ENCODE measurements at regions not wholly inside any gene's neighbourhood (a gene's known extent, or its start where the extent isn't known, plus 50 kb on each side); places are given as distances from the start of the nearest gene placed in this dataset.

GRCh38 chr2:221124532-221125240 is 447.4 kb downstream of the EPHA4 start:
- peaks cover 3 to 4% of the 10 kb centered on the region in 2 donors for H3K9me3 ChIP-seq (replicated peaks in 1 of 2; ENCODE audit: control insufficient read depth in 2 of 2, insufficient read depth in 1 of 2, low read depth in 1 of 2, low read length in 2 of 2)
- no peaks in the 10 kb centered on the region for H3K79me1 ChIP-seq (ENCODE audit: low read depth, low read length)
- no peak overlapping the region for H2BK12ac ChIP-seq (ENCODE audit: low read length)
- no CpG with 5 or more reads among the region's 9 CpGs for WGBS, 2 donors (ENCODE audit: extremely low coverage in 2 of 2, insufficient read length in 2 of 2, insufficient replicate concordance in 1 of 2)
- DNase-seq (ENCODE audit: low spot score), result no peak
- no peak overlapping the region for H4K8ac ChIP-seq (ENCODE audit: low read depth, low read length)
- H3K27ac ChIP-seq (replicated peaks; ENCODE audit: low read length), result no peak overlapping the region
- no peak overlapping the region for H3K4me2 ChIP-seq (ENCODE audit: insufficient read depth, low read length, poor library complexity, severe bottlenecking)
- H3K23ac ChIP-seq (ENCODE audit: low read depth, low read length, poor library complexity), result peak overlapping the region; percentile 46
- peak overlapping the region; percentile 57 for H3K18ac ChIP-seq (ENCODE audit: low read length)
- H2BK15ac ChIP-seq (ENCODE audit: low read length), result peak overlapping the region; percentile 46
- peaks cover 0 to 4% of the 10 kb centered on the region in 2 donors for H3K4me1 ChIP-seq (ENCODE audit: control insufficient read depth in 2 of 2, insufficient read depth in 1 of 2, low read depth in 1 of 2, low read length in 2 of 2)
- H2BK5ac ChIP-seq (ENCODE audit: low read length), result no peak overlapping the region
- H2AK5ac ChIP-seq (ENCODE audit: low read depth, low read length), result no peak overlapping the region
- H2BK120ac ChIP-seq (ENCODE audit: low read depth, low read length), result no peak overlapping the region
- peak overlapping the region; percentile 24 for H3K9ac ChIP-seq (ENCODE audit: low read depth, low read length, poor library complexity)
- no peak overlapping the region for H4K91ac ChIP-seq (ENCODE audit: low read depth, low read length, poor library complexity)
- H3K14ac ChIP-seq (ENCODE audit: low read length), result no peak overlapping the region
- no peak overlapping the region for H2AFZ ChIP-seq (ENCODE audit: low read length)
- H3K4ac ChIP-seq (ENCODE audit: low read length), result no peak overlapping the region
- H3K4me3 ChIP-seq (ENCODE audit: low read length in 2 of 2), result no peak overlapping the region
- H3K36me3 ChIP-seq (replicated peaks in 1 of 2; ENCODE audit: control insufficient read depth in 2 of 2, insufficient read depth in 2 of 2, low read length in 2 of 2), result no peaks in the 10 kb centered on the region
- no peaks in the 10 kb centered on the region for H3K27me3 ChIP-seq (ENCODE audit: control insufficient read depth in 3 of 3, insufficient read depth in 3 of 3, low read depth in 1 of 3, low read length in 3 of 3)

- Histone ChIP-seq H3K79me1 (ENCODE audit: low read depth, low read length) (no peaks in the 10 kb centered on the region), H3K27ac (replicated peaks; ENCODE audit: low read length) (no peak overlapping the region), H3K9ac (ENCODE audit: low read depth, low read length, poor library complexity) (no peak overlapping the region), H2BK120ac (ENCODE audit: low read depth, low read length) (no peak overlapping the region), H3K27me3 (ENCODE audit: control insufficient read depth in 3 of 3, insufficient read depth in 3 of 3, low read depth in 1 of 3, low read length in 3 of 3) (no peaks in the 10 kb centered on the region), H3K4me1 (ENCODE audit: control insufficient read depth in 2 of 2, insufficient read depth in 1 of 2, low read depth in 1 of 2, low read length in 2 of 2) (peaks cover 0 to 4% of the 10 kb centered on the region in 2 donors), H3K4me2 (ENCODE audit: insufficient read depth, low read length, poor library complexity, severe bottlenecking) (no peak overlapping the region), H4K91ac (ENCODE audit: low read depth, low read length, poor library complexity) (no peak overlapping the region), H2BK12ac (ENCODE audit: low read length) (no peak overlapping the region), H3K36me3 (replicated peaks in 1 of 2; ENCODE audit: control insufficient read depth in 2 of 2, insufficient read depth in 2 of 2, low read length in 2 of 2) (no peaks in the 10 kb centered on the region), H2BK5ac (ENCODE audit: low read length) (no peak overlapping the region), H3K4ac (ENCODE audit: low read length) (no peak overlapping the region), H3K14ac (ENCODE audit: low read length) (no peak overlapping the region), H2AK5ac (ENCODE audit: low read depth, low read length) (no peak overlapping the region), H3K23ac (ENCODE audit: low read depth, low read length, poor library complexity) (no peak overlapping the region), H3K9me3 (replicated peaks in 1 of 2; ENCODE audit: control insufficient read depth in 2 of 2, insufficient read depth in 1 of 2, low read depth in 1 of 2, low read length in 2 of 2) (peaks cover 3 to 4% of the 10 kb centered on the region in 2 donors), H3K18ac (ENCODE audit: low read length) (no peak overlapping the region), H2AFZ (ENCODE audit: low read length) (no peak overlapping the region), H4K8ac (ENCODE audit: low read depth, low read length) (no peak overlapping the region), H2BK15ac (ENCODE audit: low read length) (no peak overlapping the region), H3K4me3 (ENCODE audit: low read length in 2 of 2) (no peak overlapping the region)
- no CpG with 5 or more reads among the region's 3 CpGs for WGBS, 2 donors (ENCODE audit: extremely low coverage in 2 of 2, insufficient read length in 2 of 2, insufficient replicate concordance in 1 of 2)
- no peak for DNase-seq (ENCODE audit: low spot score)
Observed at GRCh38 chr2:221125691-221126090, 446.4 kb downstream of the EPHA4 start.

GRCh38 chr2:221129657-221130056 is 442.4 kb downstream of the EPHA4 start:
- no CpG with 5 or more reads among the region's 1 CpG for whole genome bisulfite sequencing, 2 donors (ENCODE audit: extremely low coverage in 2 of 2, insufficient read length in 2 of 2, insufficient replicate concordance in 1 of 2)

GRCh38 chr2:221130431-221130830 is 441.7 kb downstream of the EPHA4 start:
- Histone ChIP-seq H3K9me3 (replicated peaks in 1 of 2; ENCODE audit: control insufficient read depth in 2 of 2, insufficient read depth in 1 of 2, low read depth in 1 of 2, low read length in 2 of 2) (peaks cover 3 to 4% of the 10 kb centered on the region in 2 donors), H3K18ac (ENCODE audit: low read length) (no peak overlapping the region), H2BK12ac (ENCODE audit: low read length) (no peak overlapping the region), H3K36me3 (replicated peaks in 1 of 2; ENCODE audit: control insufficient read depth in 2 of 2, insufficient read depth in 2 of 2, low read length in 2 of 2) (no peaks in the 10 kb centered on the region), H3K4me3 (ENCODE audit: low read length in 2 of 2) (no peak overlapping the region), H3K4me1 (ENCODE audit: control insufficient read depth in 2 of 2, insufficient read depth in 1 of 2, low read depth in 1 of 2, low read length in 2 of 2) (no peaks in the 10 kb centered on the region), H2AK5ac (ENCODE audit: low read depth, low read length) (no peak overlapping the region), H2BK120ac (ENCODE audit: low read depth, low read length) (no peak overlapping the region), H3K27me3 (ENCODE audit: control insufficient read depth in 3 of 3, insufficient read depth in 3 of 3, low read depth in 1 of 3, low read length in 3 of 3) (no peaks in the 10 kb centered on the region), H3K79me1 (ENCODE audit: low read depth, low read length) (no peaks in the 10 kb centered on the region), H3K14ac (ENCODE audit: low read length) (no peak overlapping the region), H2BK5ac (ENCODE audit: low read length) (no peak overlapping the region), H3K4ac (ENCODE audit: low read length) (no peak overlapping the region), H3K27ac (replicated peaks; ENCODE audit: low read length) (no peak overlapping the region), H4K91ac (ENCODE audit: low read depth, low read length, poor library complexity) (no peak overlapping the region), H3K9ac (ENCODE audit: low read depth, low read length, poor library complexity) (no peak overlapping the region), H4K8ac (ENCODE audit: low read depth, low read length) (no peak overlapping the region), H2AFZ (ENCODE audit: low read length) (no peak overlapping the region), H3K23ac (ENCODE audit: low read depth, low read length, poor library complexity) (no peak overlapping the region), H3K4me2 (ENCODE audit: insufficient read depth, low read length, poor library complexity, severe bottlenecking) (no peak overlapping the region), H2BK15ac (ENCODE audit: low read length) (no peak overlapping the region)
- WGBS, 2 donors (ENCODE audit: extremely low coverage in 2 of 2, insufficient read length in 2 of 2, insufficient replicate concordance in 1 of 2), result no CpG with 5 or more reads among the region's 1 CpG
- DNase-seq (ENCODE audit: low spot score), result no peak

More at GRCh38 chr2:221129657-221130056, 442.4 kb downstream of the EPHA4 start:
- Histone ChIP-seq H3K36me3 (replicated peaks in 1 of 2; ENCODE audit: control insufficient read depth in 2 of 2, insufficient read depth in 2 of 2, low read length in 2 of 2) (no peaks in the 10 kb centered on the region), H2BK5ac (ENCODE audit: low read length) (no peak overlapping the region), H3K9me3 (replicated peaks in 1 of 2; ENCODE audit: control insufficient read depth in 2 of 2, insufficient read depth in 1 of 2, low read depth in 1 of 2, low read length in 2 of 2) (peaks cover 3 to 4% of the 10 kb centered on the region in 2 donors), H4K91ac (ENCODE audit: low read depth, low read length, poor library complexity) (no peak overlapping the region), H4K8ac (ENCODE audit: low read depth, low read length) (no peak overlapping the region), H2BK12ac (ENCODE audit: low read length) (no peak overlapping the region), H3K14ac (ENCODE audit: low read length) (no peak overlapping the region), H3K9ac (ENCODE audit: low read depth, low read length, poor library complexity) (no peak overlapping the region), H3K23ac (ENCODE audit: low read depth, low read length, poor library complexity) (no peak overlapping the region), H3K4me1 (ENCODE audit: control insufficient read depth in 2 of 2, insufficient read depth in 1 of 2, low read depth in 1 of 2, low read length in 2 of 2) (peaks cover 0 to 3% of the 10 kb centered on the region in 2 donors), H3K18ac (ENCODE audit: low read length) (no peak overlapping the region), H3K27me3 (ENCODE audit: control insufficient read depth in 3 of 3, insufficient read depth in 3 of 3, low read depth in 1 of 3, low read length in 3 of 3) (no peaks in the 10 kb centered on the region), H2BK15ac (ENCODE audit: low read length) (no peak overlapping the region), H3K4ac (ENCODE audit: low read length) (no peak overlapping the region), H3K27ac (replicated peaks; ENCODE audit: low read length) (no peak overlapping the region), H2AFZ (ENCODE audit: low read length) (no peak overlapping the region), H3K4me2 (ENCODE audit: insufficient read depth, low read length, poor library complexity, severe bottlenecking) (no peak overlapping the region), H2AK5ac (ENCODE audit: low read depth, low read length) (no peak overlapping the region), H3K79me1 (ENCODE audit: low read depth, low read length) (no peaks in the 10 kb centered on the region), H3K4me3 (ENCODE audit: low read length in 2 of 2) (no peak overlapping the region), H2BK120ac (ENCODE audit: low read depth, low read length) (no peak overlapping the region)
- DNase-seq (ENCODE audit: low spot score), result no peak

Measured in neuronal stem cell (in vitro differentiated cells).